GM23338 (cell line): ENCODE measurements at regions not wholly inside any gene's neighbourhood (a gene's known extent, or its start where the extent isn't known, plus 50 kb on each side); places are given as distances from the start of the nearest gene placed in this dataset.

Source experiments
- CREB1 ChIP-seq: fragments of 250-450 bp; sonication (Bioruptor Pico); IDR thresholded peaks from 2 replicates; pipeline ENCODE4 v1.5.0; 2020; ENCODE audit warnings: low read depth, mild to moderate bottlenecking, moderate library complexity
- EZH2 ChIP-seq: fragments of 200-600 bp; sonication (generic); IDR thresholded peaks from one replicate; pipeline ENCODE4 v1.8.0; 2017; ENCODE audit warnings: antibody characterized with exemption, mild to moderate bottlenecking, low read depth; ENCODE audit not compliant: unreplicated experiment
- EZH2phosphoT487 ChIP-seq: fragments of 200-600 bp; sonication (generic); IDR thresholded peaks from one replicate; pipeline ENCODE4 v1.8.1; 2018; ENCODE audit warnings: antibody characterized with exemption; ENCODE audit not compliant: unreplicated experiment
- JUNB ChIP-seq: IDR thresholded peaks from one replicate; pipeline ENCODE4 v1.6.1; 2016; ENCODE audit warnings: antibody characterized with exemption; ENCODE audit not compliant: unreplicated experiment
- POLR2AphosphoS5 ChIP-seq: IDR thresholded peaks from 2 replicates; pipeline ENCODE4 v1.6.1; 2016; ENCODE audit warnings: antibody characterized with exemption, low read depth
- STAT1 ChIP-seq: IDR thresholded peaks from one replicate; pipeline ENCODE4 v1.6.1; 2016; ENCODE audit warnings: antibody characterized with exemption; ENCODE audit not compliant: unreplicated experiment
- ZNF462 ChIP-seq: fragments of 250-450 bp; sonication (Bioruptor Pico); IDR thresholded peaks from 2 replicates; pipeline ENCODE4 v1.5.0; 2020; ENCODE audit warnings: mild to moderate bottlenecking, moderate library complexity
- TF ChIP-seq, protein P1 (sequence below), 2 experiments: fragments of 200-600 bp in 1 of 2; sonication (generic) in 1 of 2; conservative IDR thresholded peaks; 2 replicates each; pipeline versions ENCODE4 v1.5.1 to v1.6.1; 2016 to 2017; ENCODE audit warnings: antibody characterized with exemption in 2 of 2, low read depth in 2 of 2, mild to moderate bottlenecking in 2 of 2, moderate library complexity in 1 of 2
- TF ChIP-seq, protein P2 (sequence below): IDR thresholded peaks from one replicate; pipeline ENCODE4 v1.6.1; 2018; ENCODE audit warnings: antibody characterized with exemption; ENCODE audit not compliant: unreplicated experiment

DNA sequence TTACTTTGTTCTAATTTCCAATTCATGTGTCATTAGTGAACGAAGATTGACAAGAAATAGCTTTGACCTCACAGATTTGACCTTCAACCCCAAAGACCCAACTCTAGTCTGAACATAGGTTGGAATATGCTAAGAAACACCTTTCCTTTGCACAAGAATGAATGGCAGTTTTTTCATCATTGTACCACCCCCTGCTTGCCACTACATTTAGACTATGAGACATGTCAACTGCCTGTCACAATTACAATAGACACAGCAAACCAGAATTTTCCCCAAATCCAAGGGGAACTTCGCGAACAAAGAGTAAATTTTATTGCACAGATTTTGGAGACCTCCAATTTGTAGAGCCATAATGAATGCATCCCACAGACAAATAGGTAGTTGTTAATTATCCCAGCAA, 535.4 kb downstream of the PRKD1 start:
- TF ChIP-seq, protein P1, sequence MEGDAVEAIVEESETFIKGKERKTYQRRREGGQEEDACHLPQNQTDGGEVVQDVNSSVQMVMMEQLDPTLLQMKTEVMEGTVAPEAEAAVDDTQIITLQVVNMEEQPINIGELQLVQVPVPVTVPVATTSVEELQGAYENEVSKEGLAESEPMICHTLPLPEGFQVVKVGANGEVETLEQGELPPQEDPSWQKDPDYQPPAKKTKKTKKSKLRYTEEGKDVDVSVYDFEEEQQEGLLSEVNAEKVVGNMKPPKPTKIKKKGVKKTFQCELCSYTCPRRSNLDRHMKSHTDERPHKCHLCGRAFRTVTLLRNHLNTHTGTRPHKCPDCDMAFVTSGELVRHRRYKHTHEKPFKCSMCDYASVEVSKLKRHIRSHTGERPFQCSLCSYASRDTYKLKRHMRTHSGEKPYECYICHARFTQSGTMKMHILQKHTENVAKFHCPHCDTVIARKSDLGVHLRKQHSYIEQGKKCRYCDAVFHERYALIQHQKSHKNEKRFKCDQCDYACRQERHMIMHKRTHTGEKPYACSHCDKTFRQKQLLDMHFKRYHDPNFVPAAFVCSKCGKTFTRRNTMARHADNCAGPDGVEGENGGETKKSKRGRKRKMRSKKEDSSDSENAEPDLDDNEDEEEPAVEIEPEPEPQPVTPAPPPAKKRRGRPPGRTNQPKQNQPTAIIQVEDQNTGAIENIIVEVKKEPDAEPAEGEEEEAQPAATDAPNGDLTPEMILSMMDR (conservative IDR thresholded peaks at IDR 0.05; ENCODE audit: low read depth in 2 of 2): no peak
- TF ChIP-seq EZH2 (no peak), STAT1 (no peak), ZNF462 (CRISPR knock-in tag) (no peak), EZH2phosphoT487 (no peak), JUNB (no peak), CREB1 (CRISPR knock-in tag) (no peak), POLR2AphosphoS5 (no peak)
- TF ChIP-seq, protein P2, sequence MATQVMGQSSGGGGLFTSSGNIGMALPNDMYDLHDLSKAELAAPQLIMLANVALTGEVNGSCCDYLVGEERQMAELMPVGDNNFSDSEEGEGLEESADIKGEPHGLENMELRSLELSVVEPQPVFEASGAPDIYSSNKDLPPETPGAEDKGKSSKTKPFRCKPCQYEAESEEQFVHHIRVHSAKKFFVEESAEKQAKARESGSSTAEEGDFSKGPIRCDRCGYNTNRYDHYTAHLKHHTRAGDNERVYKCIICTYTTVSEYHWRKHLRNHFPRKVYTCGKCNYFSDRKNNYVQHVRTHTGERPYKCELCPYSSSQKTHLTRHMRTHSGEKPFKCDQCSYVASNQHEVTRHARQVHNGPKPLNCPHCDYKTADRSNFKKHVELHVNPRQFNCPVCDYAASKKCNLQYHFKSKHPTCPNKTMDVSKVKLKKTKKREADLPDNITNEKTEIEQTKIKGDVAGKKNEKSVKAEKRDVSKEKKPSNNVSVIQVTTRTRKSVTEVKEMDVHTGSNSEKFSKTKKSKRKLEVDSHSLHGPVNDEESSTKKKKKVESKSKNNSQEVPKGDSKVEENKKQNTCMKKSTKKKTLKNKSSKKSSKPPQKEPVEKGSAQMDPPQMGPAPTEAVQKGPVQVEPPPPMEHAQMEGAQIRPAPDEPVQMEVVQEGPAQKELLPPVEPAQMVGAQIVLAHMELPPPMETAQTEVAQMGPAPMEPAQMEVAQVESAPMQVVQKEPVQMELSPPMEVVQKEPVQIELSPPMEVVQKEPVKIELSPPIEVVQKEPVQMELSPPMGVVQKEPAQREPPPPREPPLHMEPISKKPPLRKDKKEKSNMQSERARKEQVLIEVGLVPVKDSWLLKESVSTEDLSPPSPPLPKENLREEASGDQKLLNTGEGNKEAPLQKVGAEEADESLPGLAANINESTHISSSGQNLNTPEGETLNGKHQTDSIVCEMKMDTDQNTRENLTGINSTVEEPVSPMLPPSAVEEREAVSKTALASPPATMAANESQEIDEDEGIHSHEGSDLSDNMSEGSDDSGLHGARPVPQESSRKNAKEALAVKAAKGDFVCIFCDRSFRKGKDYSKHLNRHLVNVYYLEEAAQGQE: no peak
